Activated CD8-positive, alpha-beta memory T cell treated with anti-CD3 and anti-CD28 coated beads for 36 hours (primary cell): ENCODE measurements at regions not wholly inside any gene's neighbourhood (a gene's known extent, or its start where the extent isn't known, plus 50 kb on each side); places are given as distances from the start of the nearest gene placed in this dataset.

ENCODE experiments used
- CTCF ChIA-PET: fragments of 350-600 bp; sonication (Branson Sonifier 250); formaldehyde crosslinking; loops from one replicate; lab custom pipeline; 2021; ENCODE audit warnings: antibody characterized with exemption; lab: Charles Lee
- POLR2A ChIA-PET: fragments of 350-600 bp; sonication (Branson Sonifier 250); formaldehyde crosslinking; loops from one replicate; lab custom pipeline; 2021; ENCODE audit warnings: antibody characterized with exemption; lab: Charles Lee

DNA sequence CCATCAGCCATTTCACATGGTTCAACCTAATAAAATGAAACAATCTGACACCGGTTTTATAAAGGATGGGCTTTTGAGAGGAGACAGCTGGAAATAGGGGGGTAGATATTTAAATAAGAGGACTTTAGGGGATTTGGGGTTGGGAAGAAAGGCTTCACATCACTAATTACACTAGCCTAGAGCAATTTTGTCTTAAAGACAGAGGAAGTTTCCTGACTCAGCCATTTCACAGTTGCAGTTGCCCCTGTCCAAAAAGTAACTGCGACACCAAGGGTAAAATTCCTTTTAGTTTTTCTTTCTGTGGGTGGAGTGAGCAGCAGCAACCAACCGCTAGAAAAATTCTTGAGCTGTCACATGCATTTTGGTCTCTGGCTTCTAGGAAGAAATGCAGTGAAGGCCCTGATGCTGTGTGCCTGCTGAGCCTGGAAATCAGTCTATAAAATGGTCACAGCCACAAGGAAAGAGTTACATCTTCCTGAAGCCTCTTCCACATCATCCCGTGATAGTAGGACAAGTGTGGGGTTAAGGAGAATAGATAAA lies 233.6 kb downstream of the ZNF674 start:
- POLR2A ChIA-PET = no interaction called here
- CTCF ChIA-PET = no interaction called here

DNA sequence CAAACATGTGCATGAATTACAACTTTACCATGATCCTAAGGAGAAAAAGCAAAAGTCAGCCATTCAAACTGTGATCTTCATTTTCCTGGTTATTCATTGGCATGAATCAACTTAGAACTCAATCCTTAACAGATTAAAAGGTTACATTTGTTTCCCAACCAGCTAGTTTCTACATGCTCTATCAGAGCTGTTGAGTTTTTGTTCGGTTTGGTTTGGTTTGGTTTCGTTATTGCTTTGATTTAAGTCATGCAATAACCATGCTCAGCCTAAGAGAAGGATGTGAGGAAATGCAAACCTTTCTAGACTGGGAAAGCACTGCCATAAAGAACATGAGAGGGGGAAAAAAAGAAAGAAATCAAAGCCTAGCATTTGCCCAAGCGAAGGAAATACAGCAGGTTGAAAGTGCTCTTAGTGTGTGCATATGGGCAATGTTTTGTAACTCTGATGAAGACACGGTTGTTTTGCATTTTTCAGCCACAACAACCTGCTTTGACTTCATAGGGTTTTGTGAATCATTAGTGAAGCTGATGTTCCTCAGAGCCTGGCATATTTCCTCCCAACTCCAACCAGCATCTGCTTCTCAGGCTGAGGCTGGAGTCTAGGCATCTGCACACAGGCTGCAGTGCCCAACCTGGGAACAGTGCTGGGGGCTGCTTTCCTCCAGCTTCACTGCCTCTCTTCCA lies 234.3 kb downstream of the ZNF674 start:
- CTCF ChIA-PET = no interaction called here
- POLR2A ChIA-PET = no interaction called here

DNA sequence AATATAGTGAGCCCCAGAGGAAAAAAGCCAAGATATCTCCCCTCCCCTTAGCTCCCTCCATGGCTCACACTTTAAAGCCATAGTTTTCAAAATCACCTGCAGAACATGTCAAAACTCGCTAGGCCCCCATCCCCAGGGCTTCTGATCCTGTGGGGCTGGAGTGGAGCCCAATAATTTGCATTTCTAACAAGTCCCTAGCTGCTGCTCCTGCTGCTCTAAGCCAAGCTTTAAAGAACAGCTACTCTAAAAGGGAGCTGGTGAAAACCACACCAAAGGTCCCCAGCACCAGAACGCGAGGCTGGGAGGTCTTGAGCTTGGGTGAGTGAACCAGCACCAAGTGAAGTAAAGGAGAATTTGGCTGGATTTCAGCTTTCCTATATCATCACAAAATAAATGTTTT lies 237.1 kb downstream of the ZNF674 start:
- ChIA-PET CTCF (no interaction called here), POLR2A (no interaction called here)

DNA sequence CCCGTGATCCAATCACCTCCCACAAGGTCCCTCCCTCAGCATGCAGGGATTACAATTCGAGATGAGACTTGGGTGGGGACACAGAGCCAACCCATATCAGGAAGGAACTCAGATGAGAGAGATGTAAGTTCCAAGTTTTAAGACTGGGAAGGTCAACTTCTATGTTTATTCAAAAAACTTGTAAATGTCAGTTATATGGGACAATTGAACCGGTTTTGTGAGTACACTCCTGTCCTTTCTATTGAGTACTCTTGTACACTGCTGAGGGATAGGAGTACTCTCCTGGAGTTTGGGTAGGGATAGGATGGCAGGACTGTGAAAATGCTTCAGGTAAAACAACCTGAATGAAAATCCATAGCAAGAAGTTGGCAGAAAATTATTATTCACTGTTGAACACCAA lies 239.1 kb downstream of the ZNF674 start:
- ChIA-PET CTCF (no interaction called here), POLR2A (no interaction called here)

DNA sequence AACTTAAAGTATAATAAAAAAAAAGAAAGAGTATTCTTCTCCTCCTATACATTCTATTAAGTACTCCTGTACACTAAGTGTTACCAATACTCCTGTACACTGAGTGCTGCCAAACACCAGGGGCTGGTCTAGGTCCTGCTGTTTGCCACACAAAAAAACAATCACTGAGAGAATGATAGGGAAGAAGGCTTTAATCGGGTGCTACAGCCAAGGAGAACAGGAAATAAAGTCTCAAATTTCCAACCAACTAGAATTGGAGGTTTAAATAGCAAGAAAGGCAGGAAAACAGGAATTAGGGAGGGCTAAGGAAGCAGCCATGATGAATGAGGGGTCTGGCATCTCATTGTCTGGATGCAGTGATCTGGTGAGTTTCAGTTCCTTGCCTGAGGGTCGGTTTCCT lies 239.8 kb downstream of the ZNF674 start:
- ChIA-PET CTCF (no interaction called here), POLR2A (no interaction called here)

DNA sequence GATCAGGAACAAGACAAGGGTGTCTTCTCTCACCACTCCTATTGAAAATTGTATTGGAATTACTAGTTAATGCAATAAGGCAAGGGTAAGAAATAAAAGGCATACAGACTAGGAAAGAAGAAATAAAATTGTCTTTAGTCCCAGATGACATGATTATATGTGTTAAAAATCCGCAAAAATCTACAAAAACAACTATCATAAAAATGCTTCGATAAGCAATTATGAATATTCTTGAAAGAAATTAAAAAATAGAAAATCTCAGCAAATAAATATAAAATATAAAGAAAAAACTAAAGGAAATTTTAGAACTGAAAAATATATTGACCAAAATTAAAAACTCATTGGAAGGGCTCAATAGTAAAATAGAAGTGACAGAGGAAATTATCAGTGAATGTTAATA lies 243.3 kb downstream of the ZNF674 start:
- CTCF ChIA-PET = no interaction called here
- POLR2A ChIA-PET = no interaction called here

DNA sequence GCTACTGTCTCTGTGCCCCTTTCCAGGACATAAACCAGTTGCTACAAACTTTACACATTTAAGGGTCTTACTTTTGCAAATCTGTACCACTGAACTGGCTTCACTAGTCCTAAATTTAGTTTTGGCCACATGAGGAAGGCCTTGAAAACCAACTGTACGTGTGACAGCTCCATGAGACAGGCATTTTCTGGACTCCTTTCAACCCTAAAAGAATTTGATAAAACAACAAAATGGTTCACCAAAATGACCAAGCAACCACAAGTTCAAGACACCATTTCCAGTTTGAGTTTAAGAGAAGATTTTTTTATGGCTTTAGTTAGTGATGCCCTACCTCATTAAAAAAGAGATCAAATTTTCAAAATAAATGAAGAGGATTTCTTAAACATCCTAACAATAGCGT lies 246.4 kb downstream of the ZNF674 start:
- POLR2A ChIA-PET = no interaction called here

DNA sequence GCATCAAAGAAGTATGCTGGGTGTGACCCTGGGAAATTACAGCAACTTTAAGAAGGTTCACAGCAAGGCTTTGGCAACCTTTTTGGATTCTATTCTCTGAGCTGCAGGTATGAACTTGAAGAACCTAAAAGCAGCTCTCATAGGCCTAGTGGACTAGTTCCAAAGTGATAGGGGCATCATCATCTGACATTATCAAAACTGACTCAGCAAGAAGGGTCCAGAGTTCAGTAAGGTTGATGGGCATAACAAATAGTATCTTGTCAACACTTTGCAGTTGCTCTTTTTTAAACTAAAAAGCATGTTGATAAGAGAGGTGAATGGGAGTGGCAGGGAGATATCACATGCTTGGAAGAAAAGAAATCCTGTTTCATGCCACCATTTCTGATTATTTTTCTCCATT lies 249.3 kb downstream of the ZNF674 start:
- ChIA-PET POLR2A (no interaction called here), CTCF (no interaction called here)

More for the DNA sequence above, 246.4 kb downstream of the ZNF674 start:
- CTCF ChIA-PET = interaction anchor here (0.7 kb wide), 1 partner anchor 542 kb away, joined by 3 read pairs; no protein-coding TSS in a partner anchor

DNA sequence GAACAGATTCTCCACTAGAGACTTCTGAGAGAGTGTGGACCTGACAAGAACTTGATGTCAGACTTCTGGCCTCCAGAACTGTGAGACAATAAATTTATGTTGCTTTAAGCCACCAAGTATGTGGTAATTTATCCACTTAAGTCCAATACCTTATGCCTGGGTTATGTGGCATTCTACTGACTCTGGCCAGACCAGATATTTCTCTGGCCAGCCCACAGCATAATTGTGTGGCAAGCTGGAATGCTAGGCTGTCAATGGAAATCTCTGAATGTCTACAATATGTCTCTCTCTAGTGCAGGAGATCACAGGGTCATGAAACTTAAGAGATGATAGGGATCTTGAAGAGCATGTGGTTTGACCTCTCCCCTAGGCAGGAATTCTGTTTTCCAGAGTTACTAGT lies 251.0 kb downstream of the ZNF674 start:
- POLR2A ChIA-PET = no interaction called here
- CTCF ChIA-PET = no interaction called here

DNA sequence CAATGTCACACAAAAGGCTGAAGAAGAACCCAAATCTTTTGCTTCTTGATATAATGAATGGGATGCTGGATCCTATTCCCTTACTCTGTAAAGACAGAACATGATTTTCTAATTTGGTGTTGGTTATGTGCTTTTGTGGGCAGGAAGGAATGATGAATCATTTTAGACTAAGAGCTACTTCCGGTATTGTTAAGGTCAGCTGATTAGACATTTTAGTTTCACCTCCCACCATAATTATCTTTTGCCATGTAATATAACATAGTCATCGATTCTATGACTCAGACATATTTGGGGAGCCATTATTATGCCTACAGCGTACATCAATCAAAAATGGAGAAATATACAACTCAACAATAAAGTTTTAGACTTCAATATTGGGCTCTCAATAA lies 265.3 kb downstream of the ZNF674 start:
- POLR2A ChIA-PET = no interaction called here
- CTCF ChIA-PET = no interaction called here

DNA sequence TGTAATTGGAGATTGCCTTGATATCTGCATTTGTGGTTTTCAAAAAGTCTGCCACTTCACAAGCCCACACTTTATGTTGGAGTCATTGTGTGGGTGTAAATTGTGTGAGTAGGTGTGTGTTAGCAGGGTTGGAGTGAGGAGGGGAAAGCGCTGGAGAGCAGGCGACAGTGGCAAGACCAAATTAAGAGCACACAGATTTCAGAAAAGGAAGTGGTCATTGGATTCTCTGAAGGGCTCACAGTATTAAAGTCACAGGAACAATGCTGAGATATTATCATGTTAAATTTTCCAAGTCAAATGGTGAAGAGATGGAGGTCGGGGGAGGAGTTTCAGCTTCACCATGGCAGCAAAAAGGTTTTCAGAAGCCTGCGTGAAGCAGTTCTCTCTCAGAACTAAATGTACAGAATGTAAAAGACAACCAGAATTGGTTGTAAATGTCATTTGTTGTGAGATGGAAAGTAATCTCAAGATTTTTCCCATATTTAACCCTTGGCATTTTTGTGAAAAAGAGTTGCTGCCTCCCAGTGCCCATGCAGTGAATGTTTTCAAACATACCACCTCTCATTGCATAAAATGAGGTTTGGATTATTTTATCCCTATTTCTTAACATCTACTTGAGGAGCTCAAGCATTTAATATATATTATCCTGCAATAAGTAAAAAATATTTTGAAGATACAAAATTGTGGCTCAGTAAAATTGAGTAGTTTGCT lies 265.9 kb downstream of the ZNF674 start:
- CTCF ChIA-PET = no interaction called here
- POLR2A ChIA-PET = no interaction called here

DNA sequence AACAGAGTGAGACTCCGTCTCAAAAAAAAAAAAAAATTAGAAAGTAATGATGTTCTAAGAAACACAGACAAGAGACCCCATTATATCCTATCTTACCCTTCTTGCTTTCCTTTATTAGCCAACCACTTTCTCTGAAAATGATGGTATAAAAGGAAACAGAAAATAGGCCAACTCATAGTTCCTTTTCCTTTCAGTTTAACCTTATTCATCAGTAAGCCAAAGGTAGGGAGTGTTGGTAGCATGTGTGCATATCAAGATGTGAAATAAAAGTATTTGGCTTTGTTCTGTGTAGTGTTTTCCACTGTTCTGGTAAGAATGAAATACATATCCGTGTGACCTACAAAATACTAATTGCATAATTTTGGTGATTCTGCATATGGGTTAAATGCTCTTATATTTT lies 266.6 kb downstream of the ZNF674 start:
- POLR2A ChIA-PET = no interaction called here

DNA sequence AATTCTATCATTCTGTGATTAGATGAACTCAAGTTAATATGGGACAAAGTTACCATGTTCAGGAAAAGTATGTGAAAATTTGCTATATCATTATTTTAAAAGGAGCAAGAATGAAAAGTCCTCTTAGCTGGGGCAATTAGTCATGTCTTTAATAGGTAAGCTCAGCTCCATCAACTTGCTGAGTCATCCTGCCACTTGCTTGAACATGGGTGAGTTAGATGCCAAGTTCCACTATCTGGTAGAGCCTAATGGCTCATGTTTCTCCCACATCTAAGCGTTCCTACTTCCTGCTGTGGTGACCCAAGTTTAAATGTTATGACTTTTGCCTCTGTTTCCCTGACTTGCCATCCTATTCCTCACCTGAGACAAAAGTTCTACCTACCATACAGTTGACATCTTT lies 276.8 kb downstream of the ZNF674 start:
- ChIA-PET CTCF (no interaction called here), POLR2A (no interaction called here)

More for the DNA sequence above, 266.6 kb downstream of the ZNF674 start:
- CTCF ChIA-PET = no interaction called here

DNA sequence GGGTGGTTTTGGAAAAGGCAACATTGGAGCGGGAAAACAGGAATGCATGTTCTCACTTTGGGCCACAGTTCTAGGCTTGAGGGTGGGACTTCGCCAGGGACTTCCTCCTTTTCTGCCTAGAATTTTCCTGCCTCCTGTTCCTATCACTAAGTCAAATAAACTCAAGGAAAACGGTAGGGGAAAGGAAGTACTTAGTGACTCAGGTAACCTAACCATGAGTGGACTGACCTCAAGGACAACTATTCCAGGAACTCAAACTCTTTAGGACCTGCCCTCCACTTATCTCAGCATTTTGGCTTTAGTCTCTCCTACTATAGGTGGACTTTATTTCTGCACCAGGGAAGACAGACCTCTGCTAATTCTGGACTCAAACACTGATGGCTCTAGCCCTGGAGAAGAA lies 281.7 kb downstream of the ZNF674 start:
- ChIA-PET CTCF (no interaction called here), POLR2A (no interaction called here)

DNA sequence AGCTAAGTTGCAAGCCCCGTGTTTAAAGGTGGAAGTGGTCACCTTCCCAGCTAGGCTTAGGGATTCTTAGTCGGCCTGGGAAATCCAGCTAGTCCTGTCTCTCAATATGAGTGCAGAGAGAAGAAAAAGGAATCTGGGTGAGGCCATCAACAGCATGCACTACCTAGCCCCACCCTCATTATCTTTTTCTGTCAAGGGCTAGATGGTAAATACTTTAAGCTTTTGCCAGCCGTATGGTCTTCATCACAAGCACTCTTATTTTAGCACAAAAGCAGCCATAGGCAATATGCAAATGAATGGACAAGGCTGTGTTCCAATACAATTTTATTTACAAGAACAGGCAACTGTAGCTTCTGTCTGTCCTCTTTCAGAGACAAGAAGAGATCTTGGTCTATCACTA lies 282.9 kb downstream of the ZNF674 start:
- CTCF ChIA-PET = no interaction called here

DNA sequence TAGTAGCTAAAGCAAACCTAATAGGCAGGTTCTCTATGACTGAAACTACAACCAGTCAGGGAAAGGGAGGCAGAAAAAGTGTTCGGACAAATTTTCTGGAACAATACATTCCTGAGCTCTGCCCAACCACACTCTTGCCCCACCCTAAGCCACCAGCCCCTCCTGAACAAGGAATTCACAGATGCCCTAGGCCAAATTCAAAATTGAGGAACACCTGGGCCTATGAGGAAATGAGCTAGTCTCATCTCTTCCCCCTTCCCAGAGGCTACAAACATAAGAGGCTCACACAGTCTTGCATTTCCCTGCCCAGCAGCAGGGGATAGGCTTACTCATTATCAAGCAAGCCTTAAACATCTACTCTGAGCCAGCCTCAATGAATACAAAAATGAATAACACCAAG lies 284.7 kb downstream of the ZNF674 start:
- CTCF ChIA-PET = no interaction called here

More for the DNA sequence above, 282.9 kb downstream of the ZNF674 start:
- POLR2A ChIA-PET = no interaction called here

DNA sequence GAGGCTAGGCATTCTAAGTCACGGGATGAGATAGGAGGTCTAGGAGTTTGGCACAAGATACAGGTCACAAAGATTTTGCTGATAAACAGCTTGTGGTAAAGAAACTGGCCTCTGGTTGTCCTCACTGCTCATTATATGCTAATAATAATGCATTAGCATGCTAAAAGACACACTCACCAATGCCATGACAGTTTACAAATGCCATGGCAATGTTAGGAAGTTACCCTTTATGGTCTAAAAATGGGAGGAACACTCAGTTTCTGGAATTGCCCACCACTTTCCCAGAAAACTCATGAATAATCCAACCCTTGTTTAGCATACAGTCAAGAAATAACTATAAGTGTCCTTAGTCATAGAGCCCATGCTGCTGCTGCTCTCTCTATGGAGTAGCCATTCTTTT lies 286.9 kb downstream of the ZNF674 start:
- ChIA-PET POLR2A (no interaction called here), CTCF (no interaction called here)

More for the DNA sequence above, 284.7 kb downstream of the ZNF674 start:
- POLR2A ChIA-PET = no interaction called here

DNA sequence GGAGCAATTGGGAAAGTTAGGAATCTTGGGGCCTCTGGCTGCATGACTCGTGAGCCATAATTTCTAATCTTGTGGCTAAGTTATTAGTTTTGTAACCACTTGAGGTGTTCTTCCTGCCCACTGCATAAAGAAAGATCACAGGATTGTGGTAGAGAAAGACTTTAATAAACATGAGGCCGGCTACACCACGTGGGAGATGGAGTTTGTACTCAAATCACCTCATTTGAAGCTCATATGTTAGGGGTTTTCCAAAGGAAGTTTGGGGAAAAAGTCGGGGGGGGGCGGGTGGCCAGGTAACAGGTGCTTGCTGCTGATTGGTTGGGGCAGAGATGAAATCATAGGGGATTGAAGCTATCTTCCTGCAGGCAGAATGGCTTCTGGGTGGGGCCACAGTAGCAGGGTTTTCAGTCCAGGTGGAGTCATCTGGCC lies 287.8 kb downstream of the ZNF674 start:
- ChIA-PET CTCF (no interaction called here), POLR2A (no interaction called here)

DNA sequence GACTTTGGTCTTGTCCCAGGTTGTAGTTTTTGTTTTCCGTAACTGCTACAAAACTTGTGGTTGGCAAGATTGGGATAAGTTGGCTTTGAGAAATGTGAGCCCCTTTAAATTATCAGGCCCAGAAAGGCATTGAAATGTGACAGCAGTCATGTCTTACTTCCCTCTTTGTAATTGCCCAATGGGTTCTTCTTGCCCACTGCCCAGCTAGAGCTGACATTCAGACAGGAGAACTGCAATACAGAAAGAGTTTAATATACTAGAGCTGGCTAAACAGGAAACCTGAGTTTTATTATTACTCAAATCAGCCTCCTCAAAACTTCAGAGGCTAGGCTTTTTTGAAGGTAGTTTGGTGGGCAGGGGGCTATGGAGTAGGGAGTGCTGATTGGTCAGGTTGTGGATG lies 288.3 kb downstream of the ZNF674 start:
- POLR2A ChIA-PET = no interaction called here

DNA sequence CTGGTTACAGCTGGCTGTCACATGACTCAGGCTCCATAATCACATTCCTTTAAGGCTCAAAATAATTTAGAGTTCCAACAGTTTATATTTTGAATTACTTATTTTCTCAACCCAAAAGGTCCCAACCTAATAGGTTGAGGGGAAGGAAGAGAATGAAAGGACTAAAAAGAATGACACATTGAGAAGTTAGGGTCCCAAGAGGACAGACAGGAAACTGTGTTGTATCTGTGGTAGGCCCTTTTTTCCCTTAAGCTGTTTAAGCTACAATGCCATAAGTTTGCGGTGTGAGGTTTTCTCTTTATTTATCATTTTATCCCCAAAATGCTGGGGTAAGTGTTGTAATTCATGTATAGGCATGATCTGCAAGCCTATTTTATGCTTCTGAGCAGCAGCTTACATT lies 290.2 kb downstream of the ZNF674 start:
- ChIA-PET CTCF (no interaction called here), POLR2A (no interaction called here)

More for the DNA sequence above, 288.3 kb downstream of the ZNF674 start:
- CTCF ChIA-PET = no interaction called here

DNA sequence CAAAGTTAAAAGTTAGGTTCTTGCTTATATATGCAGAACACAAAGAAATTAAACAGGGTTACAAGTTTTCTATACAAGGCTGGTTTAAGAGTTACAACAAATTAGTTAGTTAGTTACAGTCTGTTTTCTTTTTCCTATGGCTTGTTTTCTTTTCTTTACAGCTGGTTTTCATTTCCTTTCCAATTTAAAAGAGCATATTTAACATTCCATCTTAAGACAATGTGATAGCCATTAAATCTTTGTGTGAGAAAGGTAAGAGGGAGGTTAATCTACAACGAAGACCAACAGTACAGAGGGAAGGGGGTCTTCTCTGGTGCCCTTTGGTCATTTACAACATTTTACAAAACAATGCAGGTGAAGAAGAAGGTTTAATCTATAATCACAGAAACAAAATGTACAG lies 290.6 kb downstream of the ZNF674 start:
- ChIA-PET POLR2A (no interaction called here), CTCF (no interaction called here)
